GM11168 (cell line): ENCODE measurements at regions not wholly inside any gene's neighbourhood (a gene's known extent, or its start where the extent isn't known, plus 50 kb on each side); places are given as distances from the start of the nearest gene placed in this dataset.
"Not testable (repeated sequence)": the region's sequence is repeated elsewhere in the genome, so short reads cannot be mapped to it uniquely, and the experiment has no call there.

Experiments
- in situ Hi-C: fragments of 300-500 bp; cut with MboI; formaldehyde crosslinking; loops from one replicate; pipeline ENCODE4 v1.12.0; 2022; ENCODE audit warnings: low sequenced_read_pairs; ENCODE audit not compliant: unreplicated experiment

DNA sequence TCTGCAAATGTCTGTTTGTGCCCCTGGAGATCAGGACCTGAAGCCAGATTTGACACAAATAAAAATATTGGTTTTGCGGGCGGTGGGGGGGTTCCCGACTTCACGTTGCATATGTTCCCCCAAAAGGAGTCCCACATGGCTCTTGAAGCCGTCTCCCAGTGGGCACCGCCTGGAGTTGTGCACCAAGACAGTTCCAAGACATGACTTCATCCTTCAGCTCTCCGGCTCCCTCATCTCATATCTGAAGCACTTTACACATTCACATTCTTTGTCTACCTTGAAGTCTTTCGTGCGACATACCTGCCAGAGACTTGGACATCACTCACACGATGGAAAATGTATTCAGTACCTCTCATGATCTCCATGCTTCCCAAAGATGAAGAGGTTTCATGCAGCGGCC, 362.8 kb upstream of the FOXK1 start:
- in situ Hi-C loops, result no loop called here

GRCh38 chr7:4325732-4326131, 356.4 kb upstream of the FOXK1 start:
- in situ Hi-C loops, result no loop called here

DNA sequence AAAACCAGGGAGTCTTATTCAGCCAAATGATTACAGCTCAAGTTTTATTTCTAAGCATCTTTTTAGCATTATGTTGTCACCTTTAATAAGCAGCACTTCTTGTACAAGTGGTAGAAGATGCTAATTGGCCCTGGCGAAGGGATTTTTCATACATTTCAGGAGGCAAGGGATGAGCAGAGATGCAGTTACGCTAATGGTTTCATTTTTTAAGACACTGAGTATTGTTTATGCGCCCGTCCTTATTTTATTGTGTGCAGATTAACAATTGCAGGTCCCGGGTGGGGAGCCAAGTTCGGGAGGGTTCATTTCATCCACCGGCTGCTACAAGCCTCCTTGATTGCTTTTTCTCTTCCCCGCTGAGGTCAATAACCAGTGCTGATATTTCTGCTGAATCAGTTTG, 350.4 kb upstream of the FOXK1 start:
- in situ Hi-C loops, result no loop called here

DNA sequence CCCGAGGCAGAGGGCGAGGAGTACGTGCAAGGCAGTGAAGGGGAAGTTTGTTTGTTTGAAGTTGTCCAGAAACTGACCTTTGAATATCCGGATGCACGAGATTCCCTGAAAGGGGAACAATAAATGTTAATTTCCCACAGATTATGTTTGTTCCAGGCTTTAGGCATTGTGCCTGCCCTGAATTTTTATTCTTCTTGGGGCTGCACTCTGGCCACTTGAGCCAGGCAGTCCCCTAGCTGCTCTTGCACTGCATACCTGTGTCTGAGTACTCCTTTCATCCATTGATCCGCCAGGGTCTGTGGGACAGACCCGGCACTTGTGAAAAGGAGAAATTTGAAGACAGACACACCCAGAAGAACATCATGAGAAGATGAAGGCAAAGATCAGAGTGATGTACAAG, 343.5 kb upstream of the FOXK1 start:
- in situ Hi-C loops, result no loop called here

GRCh38 chr7:4343272-4344247, 338.5 kb upstream of the FOXK1 start:
- in situ Hi-C loops, result no loop called here

DNA sequence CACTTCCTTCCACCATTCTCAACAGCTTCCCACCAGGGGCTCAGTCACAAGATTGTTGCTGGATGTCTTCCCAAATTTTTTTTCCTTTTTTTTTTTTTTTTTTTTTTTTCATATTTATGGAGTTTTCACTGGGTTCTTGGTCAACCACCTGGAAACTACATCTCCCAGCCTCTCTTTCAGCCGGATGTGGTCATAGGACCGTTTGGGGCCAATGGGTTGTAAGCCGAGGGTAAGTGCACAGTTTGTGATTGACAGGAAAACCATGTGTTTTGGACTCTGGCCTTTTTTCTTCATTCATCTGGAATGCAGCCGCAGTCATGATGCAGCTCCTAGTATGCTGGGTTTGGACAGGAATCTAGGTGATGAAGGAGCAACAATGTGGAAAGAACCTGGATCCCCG, 337.1 kb upstream of the FOXK1 start:
- in situ Hi-C loops, result no loop called here

DNA sequence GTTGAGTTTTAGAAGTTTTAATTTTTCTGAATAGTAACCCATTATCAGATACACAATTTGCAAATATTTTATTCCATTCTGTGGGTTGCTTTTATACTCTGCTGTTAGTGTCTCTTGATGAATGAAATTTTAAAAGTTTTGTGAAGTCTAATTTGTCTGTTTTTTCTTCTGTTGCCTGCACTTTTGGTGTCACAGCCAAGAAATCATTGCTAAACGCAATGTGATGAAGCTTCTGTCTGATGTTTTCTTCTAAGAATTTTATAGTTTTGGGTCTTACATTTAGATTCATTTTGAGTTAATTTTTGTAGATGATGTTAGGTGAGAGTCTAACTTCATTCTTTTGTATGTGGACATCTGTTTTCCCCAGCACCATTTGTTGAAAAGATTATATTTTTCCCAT, 330.0 kb upstream of the FOXK1 start:
- in situ Hi-C loops, result no loop called here

- in situ Hi-C loops, result no loop called here
Observed at GRCh38 chr7:4361774-4362173, 320.3 kb upstream of the FOXK1 start.

GRCh38 chr7:4383584-4383983, 298.5 kb upstream of the FOXK1 start:
- in situ Hi-C loops, result no loop called here

DNA sequence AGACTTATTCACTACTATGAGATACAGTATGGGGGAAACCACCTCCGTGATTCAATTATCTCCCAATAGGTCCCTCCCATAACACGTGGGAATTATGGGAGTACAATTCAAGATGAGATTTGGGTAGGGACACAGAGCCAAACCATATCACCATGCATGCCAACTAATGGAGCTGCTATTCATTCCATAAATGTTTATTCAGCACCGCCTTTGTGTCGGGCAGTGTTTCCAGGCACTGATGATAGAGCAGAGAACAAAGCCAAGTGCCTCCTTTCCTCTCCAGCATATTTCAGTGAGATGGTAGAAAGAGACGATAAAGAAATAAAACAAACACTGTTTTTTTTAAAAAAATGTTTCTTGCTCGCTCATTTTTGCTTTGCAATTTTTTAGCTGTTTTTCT, 295.9 kb upstream of the FOXK1 start:
- in situ Hi-C loops, result no loop called here

GRCh38 chr7:4391103-4391502, 291.0 kb upstream of the FOXK1 start:
- in situ Hi-C loops, result not testable (repeated sequence)

- in situ Hi-C loops, result no loop called here
Observed at GRCh38 chr7:4394736-4395135, 287.4 kb upstream of the FOXK1 start.

GRCh38 chr7:4399121-4399520, 283.0 kb upstream of the FOXK1 start:
- in situ Hi-C loops, result no loop called here

DNA sequence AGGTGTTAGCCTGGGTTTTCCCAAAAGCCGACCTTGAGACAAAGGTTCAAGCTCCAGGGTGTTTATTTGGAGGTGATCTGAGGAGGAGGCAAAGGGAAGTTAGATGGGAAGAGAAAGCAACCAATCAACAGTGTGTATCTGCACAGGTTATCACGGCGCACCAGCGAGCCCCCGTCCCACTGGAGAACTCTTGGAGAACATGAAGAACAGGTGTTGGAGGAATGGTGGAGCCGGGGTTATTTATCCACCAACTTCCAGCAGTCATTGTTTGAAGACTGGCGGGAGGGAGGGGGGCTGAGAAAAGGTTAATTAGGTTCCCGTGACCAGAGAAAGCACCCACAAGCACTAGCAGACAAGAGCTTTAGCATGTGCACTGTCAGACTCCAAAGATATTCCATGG, 282.5 kb upstream of the FOXK1 start:
- in situ Hi-C loops, result no loop called here

DNA sequence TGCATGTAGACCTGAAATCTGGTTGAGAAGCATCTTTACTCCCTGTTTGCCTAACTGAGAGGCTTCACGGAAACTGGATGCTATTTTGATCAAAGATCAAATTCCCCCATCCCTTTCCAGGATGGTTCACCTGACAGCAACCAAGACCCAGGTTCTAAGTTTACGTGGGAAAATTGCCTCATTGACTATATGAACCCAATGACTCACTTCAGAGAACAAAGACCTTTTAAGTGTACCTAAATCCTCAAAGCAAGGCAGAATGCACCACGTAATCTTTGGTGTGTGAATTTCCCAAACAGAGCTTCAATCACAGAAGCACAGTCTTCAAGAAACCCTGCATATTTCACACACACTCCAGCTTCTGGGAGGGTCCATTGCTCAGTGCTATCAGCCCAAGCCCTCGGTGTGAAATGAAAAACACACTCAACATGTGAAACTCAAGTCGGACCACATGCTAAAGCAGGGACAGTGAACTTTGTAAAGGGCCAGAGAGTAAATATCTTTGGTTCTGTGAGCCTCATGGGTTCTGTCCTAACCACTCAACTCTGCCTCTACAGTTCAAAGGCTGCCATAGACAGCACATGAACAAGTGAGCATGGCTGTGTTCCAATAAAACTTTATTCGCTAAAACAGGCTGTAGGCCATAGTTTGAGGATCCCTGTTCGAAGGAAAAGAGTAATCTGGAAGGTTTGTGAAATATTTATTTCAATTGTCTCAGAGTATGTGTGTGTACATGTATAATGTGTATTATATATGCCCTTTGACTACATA, 275.6 kb upstream of the FOXK1 start:
- in situ Hi-C loops, result no loop called here

DNA sequence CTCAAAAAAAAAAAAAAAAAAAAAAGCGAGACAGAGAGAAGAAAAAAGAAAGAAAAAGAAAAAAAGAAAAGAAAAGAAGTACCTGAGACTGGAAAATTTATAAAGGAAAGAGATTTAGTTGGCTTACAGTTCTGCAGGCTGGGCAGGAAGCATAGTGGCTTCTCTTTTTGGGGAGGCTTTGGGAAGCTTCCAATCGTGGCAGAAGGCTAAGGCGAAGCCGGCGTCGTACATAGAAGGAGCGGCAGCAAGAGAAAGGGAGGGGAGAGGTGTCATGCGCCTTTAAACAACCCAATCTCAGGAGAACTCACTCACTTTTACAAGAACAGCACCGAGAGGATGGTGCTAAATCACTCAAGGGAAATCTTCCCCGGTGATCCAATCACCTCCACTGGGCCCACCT, 272.1 kb upstream of the FOXK1 start:
- in situ Hi-C loops, result no loop called here

DNA sequence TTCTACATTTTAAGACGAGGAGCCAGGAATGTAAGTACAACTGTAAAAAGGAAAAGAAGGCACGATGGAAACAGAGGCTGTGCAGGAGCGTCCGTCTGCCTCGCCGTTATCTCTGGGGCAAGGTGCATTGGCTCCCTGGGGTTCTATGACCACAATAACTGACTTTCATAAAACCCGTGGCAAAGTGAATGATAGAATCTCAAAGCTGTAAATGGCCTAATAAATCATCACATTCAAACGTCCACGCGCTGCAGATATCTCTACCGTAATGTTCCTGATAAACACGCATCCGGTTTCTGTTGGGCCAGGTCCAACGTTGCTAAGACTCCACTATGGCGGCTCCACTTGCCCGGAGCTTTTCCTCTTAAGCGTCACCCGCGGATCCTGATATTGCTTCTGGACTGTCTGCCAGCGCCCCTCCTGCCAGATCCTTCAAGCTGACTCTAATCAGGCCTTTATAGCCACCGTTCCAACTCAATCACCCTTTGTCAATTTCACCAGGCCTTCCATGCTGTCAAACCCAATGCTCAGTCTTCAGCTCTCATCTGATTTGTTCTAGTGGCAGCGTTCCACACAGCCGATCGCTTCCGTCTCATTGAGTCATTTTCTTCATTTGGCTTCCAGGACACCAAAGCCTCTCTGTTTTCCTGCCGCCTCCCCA, 265.6 kb upstream of the FOXK1 start:
- in situ Hi-C loops, result no loop called here

DNA sequence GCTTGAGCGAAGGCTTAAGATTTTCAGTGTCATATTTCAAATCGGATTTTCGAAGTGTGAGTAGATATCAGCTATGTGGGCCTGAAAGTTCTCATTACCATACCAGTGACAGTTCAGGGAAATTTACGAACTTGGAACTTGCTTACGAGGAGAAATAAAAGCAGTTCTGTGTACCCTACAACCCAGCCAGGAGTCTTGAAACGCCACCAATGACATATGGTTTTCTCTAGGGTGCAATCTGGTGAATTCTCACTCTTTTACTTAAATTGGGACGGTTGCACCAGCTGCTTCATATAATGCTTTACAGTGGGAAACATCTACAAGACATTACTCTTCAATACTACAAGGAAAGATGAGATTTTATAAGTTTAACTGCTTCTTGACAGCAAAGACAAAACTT, 253.6 kb upstream of the FOXK1 start:
- in situ Hi-C loops, result no loop called here

GRCh38 chr7:4430227-4430626, 251.9 kb upstream of the FOXK1 start:
- in situ Hi-C loops, result no loop called here

- in situ Hi-C loops, result no loop called here
Observed at GRCh38 chr7:4434306-4434705, 247.8 kb upstream of the FOXK1 start.

- in situ Hi-C loops, result no loop called here
Observed at GRCh38 chr7:4436361-4436895, 245.7 kb upstream of the FOXK1 start.
